Neutrophil (primary cell): ENCODE measurements at regions not wholly inside any gene's neighbourhood (a gene's known extent, or its start where the extent isn't known, plus 50 kb on each side); places are given as distances from the start of the nearest gene placed in this dataset.

Source experiments
- H3K27ac ChIP-seq: fragments of 200-600 bp; sonication (generic); 2 replicates; pipeline ENCODE4 v1.5.1; 2016; ENCODE audit warnings: mild to moderate bottlenecking, moderate library complexity
- H3K27me3 ChIP-seq: fragments of 200-600 bp; sonication (generic); 2 replicates; pipeline ENCODE4 v1.6.0; 2016; ENCODE audit warnings: mild to moderate bottlenecking
- H3K36me3 ChIP-seq: fragments of 200-600 bp; sonication (generic); 2 replicates; pipeline ENCODE4 v1.5.1; 2017
- H3K4me1 ChIP-seq, 2 experiments: fragments of 200-600 bp in 1 of 2; sonication (generic) in 1 of 2; 1 replicate in 1 of 2; 2 replicates in 1 of 2; pipeline versions ENCODE4 v1.5.1 to v1.6.1; 2013 to 2016; ENCODE audit warnings: low read depth in 1 of 2, low read length in 1 of 2, mild to moderate bottlenecking in 1 of 2, moderate library complexity in 1 of 2; ENCODE audit not compliant: control insufficient read depth in 1 of 2, insufficient read depth in 1 of 2
- H3K4me3 ChIP-seq, 2 experiments: fragments of 200-600 bp in 1 of 2; sonication (generic) in 1 of 2; 1 replicate in 1 of 2; 2 replicates in 1 of 2; pipeline ENCODE4 v1.5.1; 2013 to 2016; ENCODE audit warnings: low read depth in 1 of 2, low read length in 1 of 2, mild to moderate bottlenecking in 1 of 2, moderate library complexity in 1 of 2
- H3K9me3 ChIP-seq: fragments of 200-600 bp; sonication (generic); 2 replicates; pipeline ENCODE4 v1.5.1; 2016
- CTCF ChIP-seq: fragments of 200-600 bp; sonication (generic); IDR thresholded peaks from 2 replicates; pipeline ENCODE4 v1.5.1; 2016; ENCODE audit warnings: antibody characterized with exemption

GRCh38 chr12:45621703-45622102 lies 107.8 kb upstream of the ARID2 start:
- peaks cover 27 to 33% of the 10 kb centered on the region in 2 experiments for H3K4me1 ChIP-seq
- no peak overlapping the region for H3K27ac ChIP-seq
- TF ChIP-seq CTCF: no peak
- H3K27me3 ChIP-seq: no peaks in the 10 kb centered on the region
- H3K4me3 ChIP-seq: no peak overlapping the region
- H3K36me3 ChIP-seq: no peaks in the 10 kb centered on the region
- no peaks in the 10 kb centered on the region for H3K9me3 ChIP-seq

- Histone ChIP-seq H3K9me3 (no peaks in the 10 kb centered on the region), H3K27me3 (no peaks in the 10 kb centered on the region), H3K36me3 (no peaks in the 10 kb centered on the region), H3K4me3 (no peak overlapping the region), H3K27ac (no peak overlapping the region), H3K4me1 (peaks cover 34 to 39% of the 10 kb centered on the region in 2 experiments)
- no peak for TF ChIP-seq CTCF
Measured at GRCh38 chr12:45622210-45622937, 107.1 kb upstream of the ARID2 start.

- Histone ChIP-seq H3K9me3 (no peaks in the 10 kb centered on the region), H3K4me1 (peaks cover 37 to 43% of the 10 kb centered on the region in 2 experiments), H3K27me3 (no peaks in the 10 kb centered on the region), H3K4me3 (no peak overlapping the region), H3K36me3 (no peaks in the 10 kb centered on the region), H3K27ac (no peak overlapping the region)
- no peak for TF ChIP-seq CTCF
Measured at GRCh38 chr12:45623221-45623620, 106.3 kb upstream of the ARID2 start.

- Histone ChIP-seq H3K4me1 (peaks cover 37 to 43% of the 10 kb centered on the region in 2 experiments), H3K27ac (no peak overlapping the region), H3K4me3 (no peak overlapping the region), H3K9me3 (no peaks in the 10 kb centered on the region), H3K36me3 (no peaks in the 10 kb centered on the region), H3K27me3 (no peaks in the 10 kb centered on the region)
- no peak for TF ChIP-seq CTCF
Measured at GRCh38 chr12:45623940-45624339, 105.6 kb upstream of the ARID2 start.

GRCh38 chr12:45626965-45627364 lies 102.5 kb upstream of the ARID2 start:
- no peaks in the 10 kb centered on the region for H3K27me3 ChIP-seq
- no peak for TF ChIP-seq CTCF
- H3K9me3 ChIP-seq: no peaks in the 10 kb centered on the region
- peaks cover 32 to 36% of the 10 kb centered on the region in 2 experiments for H3K4me1 ChIP-seq
- no peaks in the 10 kb centered on the region for H3K36me3 ChIP-seq
- no peak overlapping the region for H3K4me3 ChIP-seq
- no peak overlapping the region for H3K27ac ChIP-seq
